WTC11 (cell line): ENCODE measurements at regions not wholly inside any gene's neighbourhood (a gene's known extent, or its start where the extent isn't known, plus 50 kb on each side); places are given as distances from the start of the nearest gene placed in this dataset.

Source experiments
- ATAC-seq: fragments of 200-7000 bp; cut with Tn5 transposase; 2 replicates; pipeline ENCODE4 v1.10.0; 2021; ENCODE audit warnings: mild to moderate bottlenecking, moderate library complexity
- CTCF ChIA-PET: fragments of 300-600 bp; sonication (Branson Sonifier 250); formaldehyde crosslinking; loops from one replicate; lab custom pipeline; 2021; ENCODE audit warnings: antibody characterized with exemption; lab: Charles Lee
- POLR2A ChIA-PET: fragments of 350-600 bp; sonication (Branson Sonifier 250); formaldehyde crosslinking; loops from one replicate; lab custom pipeline; 2021; ENCODE audit warnings: antibody characterized with exemption; lab: Charles Lee
- DNase-seq: peaks from one replicate; pipeline ENCODE4 v3.0.0; 2021; ENCODE audit warnings: low spot score
- H3K27ac Mint-ChIP-seq: 2 replicates; pipeline ENCODE4 v1.8.0; 2021; ENCODE audit warnings: mixed read lengths
- H3K27me3 Mint-ChIP-seq: 2 replicates; pipeline ENCODE4 v1.8.0; 2021; ENCODE audit warnings: low read depth, mild to moderate bottlenecking, moderate library complexity, mixed read lengths
- H3K36me3 Mint-ChIP-seq: 2 replicates; pipeline ENCODE4 v1.8.0; 2021; ENCODE audit warnings: mixed read lengths
- H3K4me1 Mint-ChIP-seq: 2 replicates; pipeline ENCODE4 v1.8.0; 2022; ENCODE audit warnings: mixed read lengths
- H3K4me3 Mint-ChIP-seq: 2 replicates; pipeline ENCODE4 v1.8.0; 2021; ENCODE audit warnings: mild to moderate bottlenecking, moderate library complexity, mixed read lengths
- H3K9me3 Mint-ChIP-seq: 2 replicates; pipeline ENCODE4 v1.8.0; 2021; ENCODE audit warnings: mixed read lengths
- ATF1 ChIP-seq: sonication (generic); formaldehyde crosslinking; IDR thresholded peaks from 2 replicates; pipeline ENCODE4 v1.8.1; 2023; ENCODE audit warnings: mild to moderate bottlenecking, moderate library complexity, missing genetic modification reagents
- E2F5 ChIP-seq: sonication (generic); formaldehyde crosslinking; IDR thresholded peaks from 2 replicates; pipeline ENCODE4 v1.8.1; 2022; ENCODE audit warnings: mild to moderate bottlenecking, moderate library complexity, missing genetic modification reagents
- ERG ChIP-seq: fragments of 250-450 bp; sonication (Bioruptor Pico); IDR thresholded peaks from 2 replicates; pipeline ENCODE4 v1.8.0; 2021; ENCODE audit warnings: mild to moderate bottlenecking
- FOXJ3 ChIP-seq: sonication (generic); formaldehyde crosslinking; IDR thresholded peaks from 2 replicates; pipeline ENCODE4 v1.9.0; 2021; ENCODE audit warnings: missing genetic modification reagents, mild to moderate bottlenecking, borderline replicate concordance
- GABPB1 ChIP-seq: sonication (generic); formaldehyde crosslinking; IDR thresholded peaks from 2 replicates; pipeline ENCODE4 v1.8.1; 2023; ENCODE audit warnings: mild to moderate bottlenecking, missing genetic modification reagents
- SMAD4 ChIP-seq: sonication (generic); formaldehyde crosslinking; IDR thresholded peaks from 2 replicates; pipeline ENCODE4 v1.8.0; 2022; ENCODE audit warnings: mild to moderate bottlenecking, missing genetic modification reagents
- TCF7 ChIP-seq: sonication (generic); formaldehyde crosslinking; IDR thresholded peaks from 2 replicates; pipeline ENCODE4 v1.8.0; 2022; ENCODE audit warnings: mild to moderate bottlenecking, low read depth, missing genetic modification reagents, moderate library complexity
- USF2 ChIP-seq: sonication (generic); formaldehyde crosslinking; IDR thresholded peaks from 2 replicates; pipeline ENCODE4 v1.8.1; 2023; ENCODE audit warnings: mild to moderate bottlenecking, missing genetic modification reagents, moderate library complexity
- ZMAT4 ChIP-seq: fragments of 250-450 bp; sonication (Bioruptor Pico); IDR thresholded peaks from 2 replicates; pipeline ENCODE4 v1.9.0; 2021; ENCODE audit warnings: mild to moderate bottlenecking
- ZNF121 ChIP-seq: sonication (generic); formaldehyde crosslinking; IDR thresholded peaks from 2 replicates; pipeline ENCODE4 v1.8.0; 2023; ENCODE audit warnings: missing genetic modification reagents
- ZNF232 ChIP-seq: sonication (generic); formaldehyde crosslinking; IDR thresholded peaks from 2 replicates; pipeline ENCODE4 v1.8.0; 2022; ENCODE audit warnings: mild to moderate bottlenecking, missing genetic modification reagents
- ZNF281 ChIP-seq: sonication (generic); formaldehyde crosslinking; IDR thresholded peaks from 2 replicates; pipeline ENCODE4 v1.8.0; 2023; ENCODE audit warnings: mild to moderate bottlenecking, missing genetic modification reagents
- ZNF512 ChIP-seq: sonication (generic); formaldehyde crosslinking; IDR thresholded peaks from 2 replicates; pipeline ENCODE4 v1.8.1; 2022; ENCODE audit warnings: missing genetic modification reagents, borderline replicate concordance
- TF ChIP-seq, protein P1 (sequence below): sonication (generic); formaldehyde crosslinking; IDR thresholded peaks from 2 replicates; pipeline ENCODE4 v1.8.0; 2023; ENCODE audit warnings: missing genetic modification reagents, mild to moderate bottlenecking, borderline replicate concordance
- TF ChIP-seq, protein P2 (sequence below): sonication (generic); formaldehyde crosslinking; IDR thresholded peaks from 2 replicates; pipeline ENCODE4 v1.8.0; 2023; ENCODE audit warnings: missing genetic modification reagents
- TF ChIP-seq, protein P3 (sequence below): sonication (generic); formaldehyde crosslinking; IDR thresholded peaks from 2 replicates; pipeline ENCODE4 v1.8.1; 2022; ENCODE audit warnings: low read depth, mild to moderate bottlenecking, moderate library complexity, missing genetic modification reagents, borderline replicate concordance
- TF ChIP-seq, protein P4 (sequence below): sonication (generic); formaldehyde crosslinking; conservative IDR thresholded peaks from 2 replicates; pipeline ENCODE4 v1.8.1; 2022; ENCODE audit warnings: mild to moderate bottlenecking, missing genetic modification reagents

- Mint-ChIP-seq H3K27me3 (no peaks in the 10 kb centered on the region), H3K36me3 (no peaks in the 10 kb centered on the region), H3K4me3 (no peak overlapping the region)
- DNase-seq (no peak), ATAC-seq (no peak)
- POLR2A ChIA-PET = no interaction called here
- TF ChIP-seq, protein P1, sequence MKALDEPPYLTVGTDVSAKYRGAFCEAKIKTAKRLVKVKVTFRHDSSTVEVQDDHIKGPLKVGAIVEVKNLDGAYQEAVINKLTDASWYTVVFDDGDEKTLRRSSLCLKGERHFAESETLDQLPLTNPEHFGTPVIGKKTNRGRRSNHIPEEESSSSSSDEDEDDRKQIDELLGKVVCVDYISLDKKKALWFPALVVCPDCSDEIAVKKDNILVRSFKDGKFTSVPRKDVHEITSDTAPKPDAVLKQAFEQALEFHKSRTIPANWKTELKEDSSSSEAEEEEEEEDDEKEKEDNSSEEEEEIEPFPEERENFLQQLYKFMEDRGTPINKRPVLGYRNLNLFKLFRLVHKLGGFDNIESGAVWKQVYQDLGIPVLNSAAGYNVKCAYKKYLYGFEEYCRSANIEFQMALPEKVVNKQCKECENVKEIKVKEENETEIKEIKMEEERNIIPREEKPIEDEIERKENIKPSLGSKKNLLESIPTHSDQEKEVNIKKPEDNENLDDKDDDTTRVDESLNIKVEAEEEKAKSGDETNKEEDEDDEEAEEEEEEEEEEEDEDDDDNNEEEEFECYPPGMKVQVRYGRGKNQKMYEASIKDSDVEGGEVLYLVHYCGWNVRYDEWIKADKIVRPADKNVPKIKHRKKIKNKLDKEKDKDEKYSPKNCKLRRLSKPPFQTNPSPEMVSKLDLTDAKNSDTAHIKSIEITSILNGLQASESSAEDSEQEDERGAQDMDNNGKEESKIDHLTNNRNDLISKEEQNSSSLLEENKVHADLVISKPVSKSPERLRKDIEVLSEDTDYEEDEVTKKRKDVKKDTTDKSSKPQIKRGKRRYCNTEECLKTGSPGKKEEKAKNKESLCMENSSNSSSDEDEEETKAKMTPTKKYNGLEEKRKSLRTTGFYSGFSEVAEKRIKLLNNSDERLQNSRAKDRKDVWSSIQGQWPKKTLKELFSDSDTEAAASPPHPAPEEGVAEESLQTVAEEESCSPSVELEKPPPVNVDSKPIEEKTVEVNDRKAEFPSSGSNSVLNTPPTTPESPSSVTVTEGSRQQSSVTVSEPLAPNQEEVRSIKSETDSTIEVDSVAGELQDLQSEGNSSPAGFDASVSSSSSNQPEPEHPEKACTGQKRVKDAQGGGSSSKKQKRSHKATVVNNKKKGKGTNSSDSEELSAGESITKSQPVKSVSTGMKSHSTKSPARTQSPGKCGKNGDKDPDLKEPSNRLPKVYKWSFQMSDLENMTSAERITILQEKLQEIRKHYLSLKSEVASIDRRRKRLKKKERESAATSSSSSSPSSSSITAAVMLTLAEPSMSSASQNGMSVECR (CRISPR knock-in tag) = no peak
- TF ChIP-seq TCF7 (CRISPR knock-in tag) (no peak), ZNF232 (CRISPR knock-in tag) (no peak), GABPB1 (CRISPR knock-in tag) (no peak), ATF1 (CRISPR knock-in tag) (no peak), ERG (no peak), E2F5 (CRISPR knock-in tag) (no peak), FOXJ3 (CRISPR knock-in tag) (no peak), ZNF512 (CRISPR knock-in tag) (no peak), ZNF121 (no peak), ZMAT4 (CRISPR knock-in tag) (no peak), SMAD4 (CRISPR knock-in tag) (no peak)
- TF ChIP-seq, all 79 proteins: peak for 0
- Mint-ChIP-seq H3K9me3 (no peaks in the 10 kb centered on the region; the same call in 1 of the 2 replicates), H3K27ac (no peak overlapping the region), H3K4me1 (peaks cover 4% of the 10 kb centered on the region)
- CTCF ChIA-PET = no interaction called here
These were observed 334.7 kb upstream of the NR3C2 start for GRCh38 chr4:148776941-148777340.

- ChIA-PET CTCF (no interaction called here), POLR2A (no interaction called here)
- DNase-seq (no peak), ATAC-seq (no peak)
- no peaks in the 10 kb centered on the region; the same call in 1 of the 2 replicates for H3K4me1 Mint-ChIP-seq
- no peaks in the 10 kb centered on the region for H3K36me3 Mint-ChIP-seq
- no peaks in the 10 kb centered on the region for H3K27me3 Mint-ChIP-seq
- TF ChIP-seq ATF1 (CRISPR knock-in tag) = no peak
- TF ChIP-seq, protein P2, sequence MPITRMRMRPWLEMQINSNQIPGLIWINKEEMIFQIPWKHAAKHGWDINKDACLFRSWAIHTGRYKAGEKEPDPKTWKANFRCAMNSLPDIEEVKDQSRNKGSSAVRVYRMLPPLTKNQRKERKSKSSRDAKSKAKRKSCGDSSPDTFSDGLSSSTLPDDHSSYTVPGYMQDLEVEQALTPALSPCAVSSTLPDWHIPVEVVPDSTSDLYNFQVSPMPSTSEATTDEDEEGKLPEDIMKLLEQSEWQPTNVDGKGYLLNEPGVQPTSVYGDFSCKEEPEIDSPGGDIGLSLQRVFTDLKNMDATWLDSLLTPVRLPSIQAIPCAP (CRISPR knock-in tag) = no peak
- H3K27ac Mint-ChIP-seq = no peak overlapping the region
- H3K4me3 Mint-ChIP-seq = no peak overlapping the region
- peaks cover 4% of the 10 kb centered on the region; the same call in 1 of the 2 replicates for H3K9me3 Mint-ChIP-seq
These were observed 331.9 kb upstream of the NR3C2 start for GRCh38 chr4:148774134-148774533.

GRCh38 chr4:148773313-148773712 is 331.1 kb upstream of the NR3C2 start:
- no peaks in the 10 kb centered on the region for H3K36me3 Mint-ChIP-seq
- H3K9me3 Mint-ChIP-seq = peaks cover 4% of the 10 kb centered on the region; the same call in 1 of the 2 replicates
- H3K4me3 Mint-ChIP-seq = no peak overlapping the region
- ATAC-seq (no peak), DNase-seq (no peak)
- H3K27ac Mint-ChIP-seq = no peak overlapping the region
- ChIA-PET CTCF (no interaction called here), POLR2A (no interaction called here)
- H3K27me3 Mint-ChIP-seq = no peaks in the 10 kb centered on the region
- H3K4me1 Mint-ChIP-seq = no peaks in the 10 kb centered on the region; the same call in 1 of the 2 replicates
- TF ChIP-seq ZNF281 (CRISPR knock-in tag) = no peak
- TF ChIP-seq, protein P3, sequence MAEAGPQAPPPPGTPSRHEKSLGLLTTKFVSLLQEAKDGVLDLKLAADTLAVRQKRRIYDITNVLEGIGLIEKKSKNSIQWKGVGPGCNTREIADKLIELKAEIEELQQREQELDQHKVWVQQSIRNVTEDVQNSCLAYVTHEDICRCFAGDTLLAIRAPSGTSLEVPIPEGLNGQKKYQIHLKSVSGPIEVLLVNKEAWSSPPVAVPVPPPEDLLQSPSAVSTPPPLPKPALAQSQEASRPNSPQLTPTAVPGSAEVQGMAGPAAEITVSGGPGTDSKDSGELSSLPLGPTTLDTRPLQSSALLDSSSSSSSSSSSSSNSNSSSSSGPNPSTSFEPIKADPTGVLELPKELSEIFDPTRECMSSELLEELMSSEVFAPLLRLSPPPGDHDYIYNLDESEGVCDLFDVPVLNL (CRISPR knock-in tag) = no peak
- TF ChIP-seq, protein P4, sequence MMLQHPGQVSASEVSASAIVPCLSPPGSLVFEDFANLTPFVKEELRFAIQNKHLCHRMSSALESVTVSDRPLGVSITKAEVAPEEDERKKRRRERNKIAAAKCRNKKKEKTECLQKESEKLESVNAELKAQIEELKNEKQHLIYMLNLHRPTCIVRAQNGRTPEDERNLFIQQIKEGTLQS (CRISPR knock-in tag) = no peak
- TF ChIP-seq USF2 = no peak
